ENCODE measurements at regions not wholly inside any gene's neighbourhood (a gene's known extent, or its start where the extent isn't known, plus 50 kb on each side); places are given as distances from the start of the nearest gene placed in this dataset.

DNA sequence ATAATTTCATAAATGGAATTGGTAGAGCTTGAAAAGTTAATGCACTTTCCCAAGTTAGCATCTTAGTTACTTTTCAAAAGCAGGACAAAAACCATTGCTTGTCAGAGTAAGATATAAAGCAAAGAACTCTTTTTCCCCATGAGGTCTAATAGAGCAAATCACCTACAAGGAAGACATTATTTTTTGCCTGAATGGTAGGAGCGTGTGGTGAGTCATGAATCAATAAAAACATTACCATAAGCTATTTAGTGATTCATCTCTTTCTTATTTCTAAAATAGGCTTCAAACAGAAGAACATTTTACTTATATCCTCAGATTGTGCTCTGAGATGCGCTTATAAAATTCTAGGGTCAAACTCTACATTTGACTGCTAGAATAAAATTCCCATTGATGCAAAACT lies 109.4 kb upstream of the GPRIN3 start:
- DNase-seq, result no peak

DNA sequence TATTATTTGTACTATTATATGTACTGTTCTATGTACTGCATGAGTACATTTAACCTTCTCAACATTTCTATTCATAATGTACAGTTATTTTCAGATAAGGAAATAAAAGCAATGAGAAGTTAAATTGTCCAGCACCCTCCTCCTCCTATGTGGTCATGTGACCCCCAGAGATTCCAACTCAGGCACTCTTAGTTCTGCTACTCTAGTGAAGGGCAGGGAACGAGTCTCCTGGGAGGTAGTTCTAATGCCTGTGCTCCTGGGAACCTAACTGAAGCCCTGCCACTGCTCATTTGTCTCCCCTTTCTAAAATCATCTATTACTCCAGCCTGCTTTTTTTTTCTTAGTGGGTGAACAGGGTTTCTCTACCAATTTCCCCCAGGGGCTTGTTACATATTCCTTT lies 105.9 kb upstream of the GPRIN3 start:
- DNase-seq, result no peak

DNA sequence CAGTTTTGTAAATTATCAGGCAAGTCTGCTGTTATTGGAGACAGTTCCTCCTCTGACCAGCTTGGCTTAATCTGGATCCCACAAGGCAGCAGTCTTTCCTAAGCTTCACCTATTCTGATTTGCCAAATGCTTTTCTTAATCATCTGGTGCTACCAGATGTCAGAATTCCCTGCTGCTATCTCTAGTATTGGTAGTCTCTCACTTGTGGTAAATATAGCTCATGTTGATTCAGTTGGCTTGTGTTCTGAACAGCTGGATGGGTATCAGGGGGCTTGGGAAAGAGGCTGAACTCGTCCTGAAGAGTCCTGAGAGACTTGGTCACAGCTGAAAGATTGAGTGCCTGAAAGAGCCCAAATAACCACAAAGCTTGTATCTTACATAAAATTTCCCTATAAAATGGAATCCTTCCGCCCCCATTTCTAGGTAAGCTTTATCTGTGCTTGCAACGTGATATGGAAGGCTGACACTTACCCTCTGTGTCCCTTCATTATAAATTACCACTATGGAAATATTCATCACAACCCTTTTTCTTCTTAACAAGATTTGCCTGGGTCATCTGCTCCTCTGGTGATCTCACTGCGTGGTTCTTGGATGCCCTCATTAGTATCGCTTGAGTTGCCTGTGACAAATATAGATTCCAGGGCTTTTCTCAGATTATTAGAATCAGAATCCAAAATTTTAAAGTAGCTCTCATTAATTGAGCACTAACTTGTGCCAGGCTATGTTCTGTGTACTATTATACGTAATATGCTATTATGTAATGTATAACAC lies 104.1 kb upstream of the GPRIN3 start:
- no peak for DNase-seq

DNA sequence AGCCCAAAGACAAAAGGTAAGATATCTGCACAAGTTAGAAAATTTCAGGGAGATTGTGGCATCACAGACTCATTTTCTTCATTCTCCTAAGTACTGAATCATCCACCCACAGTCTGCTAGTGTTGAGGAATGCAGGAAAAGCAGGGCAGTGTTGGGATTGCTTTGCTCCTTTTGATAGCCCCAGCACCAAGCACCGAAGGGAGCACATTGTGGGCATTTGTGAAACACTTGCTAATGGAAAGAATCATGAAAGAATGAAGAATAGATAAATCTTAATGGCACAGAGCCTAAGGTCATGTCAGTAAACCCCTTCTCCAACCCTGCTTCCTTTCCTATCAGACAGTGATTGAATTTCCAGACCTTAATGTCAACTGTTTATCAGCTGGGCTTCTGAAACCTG lies 103.1 kb upstream of the GPRIN3 start:
- DNase-seq, result no peak

DNA sequence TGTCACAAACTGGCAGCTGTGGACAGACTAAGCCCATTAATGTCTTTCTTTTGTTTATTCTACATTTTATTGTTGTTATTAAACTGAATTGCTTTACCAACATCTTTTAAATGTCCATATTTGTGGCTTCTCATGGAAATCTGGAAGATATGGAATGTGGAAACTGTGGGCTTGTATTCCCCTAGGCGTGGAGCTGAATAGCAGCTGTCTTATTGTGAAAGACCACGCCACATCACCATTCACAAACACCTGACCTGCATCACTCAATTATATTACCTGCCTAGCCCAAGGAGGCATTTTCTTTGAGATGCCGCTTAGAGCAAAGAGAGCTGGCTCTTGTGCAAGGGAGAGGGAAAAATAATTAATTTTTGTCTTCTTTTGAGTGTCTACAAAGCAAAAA lies 96.9 kb upstream of the GPRIN3 start:
- no peak for DNase-seq

DNA sequence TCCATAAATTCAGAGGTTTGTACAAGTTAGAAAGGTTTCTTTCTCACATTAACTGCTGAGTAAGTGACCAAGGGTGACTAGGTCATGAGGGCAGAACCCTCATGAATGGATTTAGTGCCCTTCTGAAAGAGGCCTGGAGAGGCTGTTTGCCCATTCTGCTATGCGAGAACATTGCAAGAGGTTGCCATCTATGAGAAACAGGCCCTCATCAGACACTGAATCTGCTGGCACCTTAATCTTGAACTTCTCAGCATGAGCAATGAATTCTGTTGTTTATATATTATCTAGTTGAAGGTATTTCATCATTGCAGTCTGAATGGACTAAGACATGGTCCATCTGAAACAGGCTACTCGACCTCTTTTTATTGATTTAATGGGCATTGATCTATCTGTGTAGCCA lies 96.2 kb upstream of the GPRIN3 start:
- no peak for DNase-seq

DNA sequence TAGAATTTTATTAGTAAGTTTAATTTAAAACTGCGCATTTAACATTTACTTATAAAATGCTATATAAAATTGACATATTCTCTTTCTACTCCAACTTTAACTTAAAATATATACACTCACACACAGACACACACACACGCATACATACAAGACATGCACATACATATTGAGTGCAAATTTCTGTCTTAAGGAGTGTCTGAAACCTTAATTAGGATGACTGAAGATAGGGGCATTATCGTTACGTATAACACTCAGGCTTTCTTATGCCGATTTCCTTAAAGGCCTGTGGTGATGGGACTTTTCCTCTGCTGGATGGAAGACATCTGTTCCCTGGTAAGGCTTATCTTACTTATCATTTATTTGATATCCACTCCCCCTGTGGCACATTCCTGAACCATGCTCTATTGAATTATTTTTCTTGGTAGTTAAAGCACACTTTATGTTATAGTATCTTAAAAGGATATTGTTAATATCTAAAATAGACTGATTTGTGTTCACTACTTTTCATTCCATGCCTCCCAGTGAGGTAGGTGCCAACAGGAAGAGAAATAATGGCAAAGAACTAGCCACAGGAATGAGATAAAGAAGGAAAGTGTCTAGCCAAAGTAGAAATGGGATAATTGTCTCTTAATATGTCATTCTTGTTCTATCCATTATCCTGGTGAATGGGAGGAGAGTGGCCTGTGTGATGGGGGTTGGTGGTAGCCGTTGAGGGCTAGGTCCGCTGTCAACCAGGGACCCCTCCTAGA lies 92.9 kb upstream of the GPRIN3 start:
- no peak for DNase-seq

DNA sequence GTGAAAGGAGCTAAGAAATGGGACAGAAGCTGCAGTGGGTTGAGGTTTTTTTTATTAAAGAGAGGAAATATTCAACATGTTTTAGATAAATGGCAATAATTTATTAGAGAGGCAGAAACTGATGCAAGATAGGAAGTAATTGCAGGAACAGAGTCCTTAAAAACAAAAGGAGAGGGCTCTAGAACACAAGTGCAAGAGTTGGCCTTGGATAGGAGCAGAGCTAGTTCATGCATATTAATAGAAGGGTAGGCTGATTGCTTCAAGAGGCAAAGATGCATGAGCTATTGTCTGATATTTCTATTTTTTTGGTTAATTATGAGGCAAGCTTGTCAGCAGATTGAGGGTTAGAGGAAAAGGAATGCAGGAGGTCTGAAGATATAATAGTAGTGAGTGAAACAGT lies 91.0 kb upstream of the GPRIN3 start:
- no peak for DNase-seq

DNA sequence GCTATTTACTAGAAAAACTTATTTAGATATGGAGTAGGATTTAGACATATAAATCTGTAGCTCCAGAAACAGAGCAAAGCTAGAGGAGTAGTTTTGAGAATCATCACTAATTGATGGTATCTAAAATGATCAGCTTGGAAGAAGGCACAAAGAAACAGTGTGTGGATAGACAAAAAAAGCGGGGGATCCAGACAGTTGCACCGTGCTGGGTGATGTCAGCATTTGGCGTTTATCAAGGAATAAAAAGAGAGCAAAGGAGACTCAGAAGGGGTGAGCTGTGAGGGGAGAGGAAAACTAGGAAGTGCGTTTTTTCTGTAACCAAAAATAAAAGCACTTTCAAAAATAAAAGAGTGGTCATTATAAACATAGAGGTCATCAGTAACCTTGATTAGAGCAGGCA lies 90.5 kb upstream of the GPRIN3 start:
- no peak for DNase-seq

DNA sequence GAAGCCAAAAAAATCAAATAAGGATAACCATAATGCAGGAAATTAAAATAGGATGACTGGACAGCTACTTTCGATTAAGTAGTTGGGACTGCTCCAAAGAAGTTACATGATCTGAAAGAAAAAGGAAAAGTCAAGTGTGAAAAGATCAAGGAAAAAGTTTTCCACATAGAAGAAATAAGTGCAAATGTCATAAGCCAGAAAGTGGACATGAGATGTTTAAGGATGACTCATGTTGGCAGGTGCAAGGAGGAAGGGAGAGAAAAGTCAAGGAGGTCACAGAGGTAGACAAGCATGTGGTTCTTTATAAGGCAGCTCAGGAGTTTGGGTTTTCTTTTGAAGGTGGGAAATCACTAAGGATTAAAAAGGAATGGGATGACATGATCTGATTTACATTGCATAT lies 89.8 kb upstream of the GPRIN3 start:
- DNase-seq, result no peak

DNA sequence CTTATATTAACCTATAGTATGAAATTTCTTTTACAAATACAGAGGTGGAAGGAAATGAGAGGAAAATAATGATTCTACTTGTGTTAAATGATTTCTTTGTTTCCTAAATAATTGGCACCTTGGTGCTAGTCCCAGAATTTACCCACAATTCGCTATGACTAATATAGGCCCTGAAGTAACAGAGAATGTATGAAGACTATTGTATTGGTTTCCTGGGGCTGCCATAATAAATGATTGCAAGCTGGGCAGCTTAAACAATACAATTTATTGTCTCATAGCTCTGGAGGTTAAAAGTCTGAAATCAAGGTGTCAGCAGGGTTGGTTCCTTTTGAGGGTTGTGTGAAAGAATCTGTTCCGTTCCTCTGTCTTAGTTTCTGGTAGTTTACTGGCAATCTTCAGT lies 74.8 kb upstream of the GPRIN3 start:
- no peak for DNase-seq

DNA sequence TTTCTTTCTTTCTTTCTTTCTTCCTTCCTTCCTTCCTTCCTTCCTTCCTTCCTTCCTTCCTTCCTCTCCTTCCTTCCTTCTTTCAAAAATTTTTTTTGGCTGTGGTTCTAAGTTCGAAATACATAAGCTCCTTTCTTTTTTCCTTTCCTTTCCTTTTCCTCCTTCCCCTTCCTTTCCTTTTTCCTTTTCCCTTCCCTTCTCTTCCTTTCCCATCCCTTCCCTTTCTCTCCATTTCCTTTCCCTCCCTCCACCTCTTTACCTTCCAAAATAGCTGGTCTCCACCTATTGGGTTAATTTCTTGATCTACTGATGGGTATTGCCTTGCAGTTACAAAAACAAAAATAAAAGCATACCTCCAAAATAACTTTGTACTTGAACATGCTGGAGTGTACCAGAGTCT lies 73.4 kb upstream of the GPRIN3 start:
- DNase-seq, result no peak

DNA sequence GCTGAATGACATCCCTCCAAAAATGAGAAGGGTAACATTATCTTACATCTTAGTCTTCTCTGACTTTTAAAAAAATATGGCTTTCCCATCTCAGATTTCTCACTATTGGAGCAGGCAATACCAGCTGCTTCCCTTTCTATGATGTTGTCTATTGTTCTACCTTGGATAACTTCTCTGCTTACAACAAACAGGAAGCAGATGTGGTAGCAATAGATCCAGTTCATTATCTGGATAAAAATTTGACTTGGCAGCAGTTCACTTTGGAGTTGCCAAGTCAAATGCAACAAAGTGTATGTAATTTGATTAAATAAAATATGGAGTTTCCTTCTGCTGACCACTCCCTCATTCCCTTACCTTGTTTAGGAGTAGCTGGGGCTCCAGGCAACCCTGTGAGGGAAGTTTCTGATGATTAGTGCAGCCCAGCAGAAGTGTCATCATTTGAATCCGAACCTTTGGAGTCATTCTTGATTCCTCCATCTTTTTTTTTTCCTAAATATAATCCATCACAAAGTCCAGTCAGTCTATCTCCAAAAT lies 72.0 kb upstream of the GPRIN3 start:
- no peak for DNase-seq

DNA sequence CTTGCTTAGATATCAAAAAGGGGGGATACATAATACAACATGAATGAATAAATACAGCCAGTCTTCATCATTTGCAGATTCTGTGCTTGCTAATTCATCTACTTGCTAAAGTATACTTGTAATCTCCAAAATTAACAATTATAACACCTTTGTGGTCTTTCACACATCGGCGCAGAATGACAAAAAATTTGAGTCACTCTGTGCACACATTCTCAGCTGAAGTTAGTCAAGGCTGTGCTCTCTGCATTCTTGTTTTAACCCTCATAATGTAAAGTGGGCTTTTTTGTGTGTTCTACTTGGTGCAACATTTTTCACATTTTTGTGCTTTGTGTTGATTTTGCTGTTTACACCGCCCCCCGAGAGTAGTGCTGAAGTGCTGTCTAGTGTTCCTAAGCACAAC lies 65.8 kb upstream of the GPRIN3 start:
- no peak for DNase-seq

DNA sequence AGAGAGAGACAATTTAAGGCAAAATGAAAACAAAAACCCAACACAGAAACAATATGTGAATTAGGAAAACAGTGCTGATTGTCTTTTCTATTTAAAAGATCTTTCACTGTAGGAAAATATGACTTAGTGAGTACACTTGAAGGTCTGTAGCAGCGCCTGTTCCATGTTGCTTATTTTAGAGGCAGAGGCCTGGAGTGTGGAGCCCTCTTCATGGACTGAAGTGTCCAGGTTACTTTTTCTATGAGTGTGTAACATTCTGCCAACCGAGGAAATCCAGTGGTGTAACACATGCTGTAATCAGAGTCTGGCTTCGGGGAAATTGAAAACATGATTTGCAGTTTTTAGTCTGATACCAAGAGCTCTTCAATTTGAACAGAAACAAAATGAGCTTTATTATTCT lies 64.0 kb upstream of the GPRIN3 start:
- DNase-seq, result no peak

DNA sequence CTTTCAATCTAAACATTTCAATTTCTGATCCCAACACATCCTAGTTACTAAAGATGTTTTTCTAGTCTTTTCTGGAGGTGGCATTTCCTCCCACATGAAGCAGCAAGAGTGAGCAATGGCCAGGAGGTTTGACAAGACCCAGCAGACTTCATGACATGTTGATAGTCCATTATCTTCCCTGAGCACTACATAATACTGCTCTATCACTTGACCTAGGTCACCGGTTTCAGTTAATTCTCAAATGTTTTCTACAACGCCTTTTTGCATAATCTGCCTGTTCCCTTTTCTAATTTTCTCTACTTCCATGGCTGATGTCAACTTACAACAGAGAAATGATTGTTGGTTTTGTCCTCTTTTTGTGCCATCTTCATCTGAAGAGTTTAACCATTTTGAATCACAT lies 62.0 kb upstream of the GPRIN3 start:
- no peak for DNase-seq

DNA sequence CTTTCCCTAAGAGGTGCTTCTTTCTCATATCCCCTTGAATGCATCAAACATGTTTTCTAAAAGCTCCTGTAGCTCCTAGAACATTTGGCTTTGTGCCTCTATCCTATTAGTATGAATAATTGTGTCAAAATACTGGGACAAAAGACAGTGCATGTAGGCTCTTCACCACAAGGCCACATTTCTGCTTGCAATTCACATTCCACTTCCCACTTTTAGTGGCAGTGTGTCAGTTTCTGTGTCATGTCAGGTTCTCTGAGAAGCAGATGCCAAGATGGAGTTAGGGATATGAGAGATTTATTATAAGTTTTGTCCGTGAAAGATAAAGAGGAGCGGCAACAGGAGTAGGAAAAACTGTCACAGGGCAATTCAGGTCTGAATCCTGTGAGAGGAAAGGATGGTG lies 61.3 kb upstream of the GPRIN3 start:
- DNase-seq, result no peak

DNA sequence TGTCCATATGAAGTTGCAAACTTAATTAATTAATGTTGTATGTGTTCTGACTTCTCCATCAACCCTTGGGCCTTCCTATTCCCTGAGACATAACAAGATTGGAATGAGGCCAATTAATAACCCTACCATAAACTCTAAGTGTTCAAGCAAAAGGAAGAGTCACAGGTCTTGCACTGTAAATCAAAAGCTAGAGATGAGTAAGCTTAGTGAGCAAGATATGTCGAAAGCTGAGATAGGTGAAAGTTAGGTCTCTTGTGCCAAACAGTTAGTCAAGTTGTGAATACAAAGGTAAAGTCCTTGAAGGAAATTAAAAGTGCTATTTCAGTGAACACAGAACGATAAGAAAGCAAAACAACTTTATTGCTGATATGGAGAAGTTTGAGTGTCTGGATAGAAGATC lies 58.2 kb upstream of the GPRIN3 start:
- DNase-seq, result no peak

DNA sequence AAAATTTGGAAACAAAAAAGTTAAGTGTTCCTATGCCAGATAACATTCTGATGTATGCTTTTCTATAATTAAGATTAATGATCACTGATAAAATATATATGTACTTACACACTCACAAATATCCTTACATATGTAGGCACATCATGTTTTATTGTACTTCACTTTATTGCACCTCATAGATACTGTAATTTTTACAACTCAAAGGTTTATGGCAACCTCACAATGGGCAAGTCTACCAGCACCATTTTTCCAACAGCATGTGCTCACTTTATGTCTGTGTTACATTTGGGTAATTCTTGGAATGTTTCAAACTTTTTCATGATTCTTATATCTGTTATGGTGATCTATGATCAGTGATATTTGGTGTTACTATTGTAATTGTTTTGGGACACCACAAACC lies 57.8 kb upstream of the GPRIN3 start:
- DNase-seq, result no peak

DNA sequence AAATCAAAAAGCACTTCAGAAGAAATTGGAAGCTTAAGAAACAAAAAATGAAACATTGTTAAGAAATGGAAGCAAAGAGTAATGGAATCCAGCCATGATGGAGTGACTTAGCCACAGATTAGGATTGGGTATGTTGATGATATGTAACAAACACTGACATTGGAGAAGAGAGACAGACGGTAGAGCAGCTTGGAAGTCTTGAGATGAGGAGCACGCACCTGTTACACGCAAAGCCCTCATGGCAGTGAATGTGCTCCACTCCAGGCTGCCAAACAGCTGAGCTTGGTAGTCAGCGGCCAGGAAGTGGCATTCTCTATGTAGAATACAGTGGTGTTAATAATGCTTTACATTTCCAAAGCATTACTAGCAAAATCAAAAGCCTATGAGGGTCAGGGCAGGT lies 56.9 kb upstream of the GPRIN3 start:
- no peak for DNase-seq

DNA sequence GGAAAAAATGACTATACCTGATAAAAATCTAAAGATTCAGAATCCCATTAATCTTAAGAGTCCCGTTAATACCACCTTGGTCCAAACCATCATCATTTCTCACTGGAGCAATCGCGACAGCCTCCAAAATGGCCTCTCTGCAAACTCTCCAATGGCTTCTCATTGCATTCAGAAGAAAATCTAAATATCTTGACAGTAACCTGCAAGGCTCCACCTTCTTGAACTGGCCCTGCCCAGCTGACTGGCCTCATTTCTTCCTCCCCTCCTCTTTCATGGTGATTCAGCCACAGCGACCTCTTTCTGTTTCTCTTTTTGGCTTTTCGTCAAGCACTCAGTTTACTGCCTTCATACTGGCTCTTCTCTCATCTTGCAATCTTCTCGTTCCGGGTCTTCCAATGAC lies 56.2 kb upstream of the GPRIN3 start:
- no peak for DNase-seq

DNA sequence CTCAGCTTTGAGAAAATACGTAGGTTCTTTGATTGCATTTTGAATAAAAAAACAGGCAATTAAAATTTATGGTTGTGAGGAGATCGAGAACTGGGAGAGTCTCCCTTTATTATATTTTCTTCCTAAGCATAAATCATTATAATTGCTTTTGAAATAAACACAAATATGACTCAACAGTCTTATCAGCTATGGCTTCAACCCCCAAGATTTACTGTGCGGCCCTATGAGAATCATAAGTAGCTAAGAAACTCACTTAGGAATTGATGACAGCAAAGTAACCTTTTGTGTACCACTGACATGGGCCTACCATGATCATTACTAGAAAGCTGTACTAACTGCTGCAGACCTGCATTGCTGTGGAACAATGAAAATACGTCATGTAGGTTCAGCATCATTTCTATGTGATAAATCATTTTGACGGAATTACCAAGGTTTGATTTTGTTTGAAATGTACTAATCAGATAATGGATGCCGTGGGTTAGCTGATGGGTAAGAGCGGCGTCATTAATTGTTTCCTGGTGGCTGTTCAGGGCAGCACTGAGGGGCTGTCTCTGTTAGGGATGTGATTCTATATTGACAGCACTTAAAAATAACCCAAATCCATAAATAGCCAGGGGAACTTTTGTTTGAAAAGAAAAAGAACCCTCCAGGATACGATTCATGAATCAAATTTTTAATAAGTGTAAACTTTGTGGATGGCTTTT lies 51.5 kb upstream of the GPRIN3 start:
- no peak for DNase-seq

DNA sequence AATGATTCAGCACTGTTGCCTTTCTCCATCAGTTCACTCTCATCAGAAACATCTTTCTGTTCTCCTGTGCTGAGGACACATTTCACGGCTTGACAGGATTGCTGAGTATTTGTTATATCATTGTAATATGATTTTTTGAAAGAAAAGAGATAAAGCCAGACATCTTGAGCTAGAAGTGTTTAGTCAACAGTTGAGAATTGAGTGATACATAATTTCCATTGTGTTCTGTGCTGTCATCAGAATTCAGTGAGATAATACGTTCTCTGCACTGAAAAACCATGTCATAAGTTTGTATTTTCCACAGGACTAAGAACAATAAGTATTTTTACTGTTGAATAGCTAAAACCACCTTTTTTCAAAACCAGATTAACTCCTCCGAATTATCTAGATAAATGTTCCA lies 50.2 kb upstream of the GPRIN3 start:
- no peak for DNase-seq
